ENCODE measurements at regions not wholly inside any gene's neighbourhood (a gene's known extent, or its start where the extent isn't known, plus 50 kb on each side); places are given as distances from the start of the nearest gene placed in this dataset.

- no peaks in the 10 kb centered on the region for H3K27me3 ChIP-seq (ENCODE audit: control insufficient read depth, insufficient read depth, low read length)
- no peak overlapping the region for H3K9ac ChIP-seq (ENCODE audit: low read length)
- H3K4me1 ChIP-seq (ENCODE audit: control insufficient read depth, insufficient read depth, low read length) = no peaks in the 10 kb centered on the region
- H3K4me3 ChIP-seq (ENCODE audit: low read depth, low read length) = no peak overlapping the region
- no peak overlapping the region for H3K27ac ChIP-seq (ENCODE audit: low read depth, low read length)
- H3K9me3 ChIP-seq (ENCODE audit: control insufficient read depth, insufficient read depth, low read depth, low read length) = no peaks in the 10 kb centered on the region
- H3K36me3 ChIP-seq (ENCODE audit: control insufficient read depth, insufficient read depth, low read length) = no peaks in the 10 kb centered on the region
Measured at GRCh38 chr9:105074491-105074890, 146.5 kb upstream of the ABCA1 start.

GRCh38 chr9:105076729-105077128, 148.8 kb upstream of the ABCA1 start:
- no peak overlapping the region for H3K27ac ChIP-seq (ENCODE audit: low read depth, low read length)
- H3K4me3 ChIP-seq (ENCODE audit: low read depth, low read length) = no peak overlapping the region
- H3K27me3 ChIP-seq (ENCODE audit: control insufficient read depth, insufficient read depth, low read length) = no peaks in the 10 kb centered on the region
- no peaks in the 10 kb centered on the region for H3K4me1 ChIP-seq (ENCODE audit: control insufficient read depth, insufficient read depth, low read length)
- H3K9me3 ChIP-seq (ENCODE audit: control insufficient read depth, insufficient read depth, low read depth, low read length) = no peaks in the 10 kb centered on the region
- no peaks in the 10 kb centered on the region for H3K36me3 ChIP-seq (ENCODE audit: control insufficient read depth, insufficient read depth, low read length)
- no peak overlapping the region for H3K9ac ChIP-seq (ENCODE audit: low read length)

GRCh38 chr9:105079457-105079856, 151.5 kb upstream of the ABCA1 start:
- no peak overlapping the region for H3K4me3 ChIP-seq (ENCODE audit: low read depth, low read length)

GRCh38 chr9:105082843-105083242, 154.9 kb upstream of the ABCA1 start:
- no peak overlapping the region for H3K9ac ChIP-seq (ENCODE audit: low read length)
- H3K27me3 ChIP-seq (ENCODE audit: control insufficient read depth, insufficient read depth, low read length) = no peaks in the 10 kb centered on the region
- H3K9me3 ChIP-seq (ENCODE audit: control insufficient read depth, insufficient read depth, low read depth, low read length) = no peaks in the 10 kb centered on the region
- peaks cover 7% of the 10 kb centered on the region; the same call in 1 of the 2 replicates for H3K4me1 ChIP-seq (ENCODE audit: control insufficient read depth, insufficient read depth, low read length)
- H3K36me3 ChIP-seq (ENCODE audit: control insufficient read depth, insufficient read depth, low read length) = no peaks in the 10 kb centered on the region
- H3K27ac ChIP-seq (ENCODE audit: low read depth, low read length) = no peak overlapping the region
- H3K4me3 ChIP-seq (ENCODE audit: low read depth, low read length) = no peak overlapping the region

More at GRCh38 chr9:105079457-105079856, 151.5 kb upstream of the ABCA1 start:
- Histone ChIP-seq H3K36me3 (ENCODE audit: control insufficient read depth, insufficient read depth, low read length) (no peaks in the 10 kb centered on the region), H3K9ac (ENCODE audit: low read length) (no peak overlapping the region), H3K27me3 (ENCODE audit: control insufficient read depth, insufficient read depth, low read length) (no peaks in the 10 kb centered on the region), H3K27ac (ENCODE audit: low read depth, low read length) (no peak overlapping the region), H3K9me3 (ENCODE audit: control insufficient read depth, insufficient read depth, low read depth, low read length) (no peaks in the 10 kb centered on the region), H3K4me1 (ENCODE audit: control insufficient read depth, insufficient read depth, low read length) (peaks cover 7% of the 10 kb centered on the region; the same call in 1 of the 2 replicates)

- H3K27ac ChIP-seq (ENCODE audit: low read depth, low read length) = no peak overlapping the region
- H3K27me3 ChIP-seq (ENCODE audit: control insufficient read depth, insufficient read depth, low read length) = no peaks in the 10 kb centered on the region
- H3K9ac ChIP-seq (ENCODE audit: low read length) = no peak overlapping the region
- peaks cover 7% of the 10 kb centered on the region; the same call in 1 of the 2 replicates for H3K4me1 ChIP-seq (ENCODE audit: control insufficient read depth, insufficient read depth, low read length)
- H3K36me3 ChIP-seq (ENCODE audit: control insufficient read depth, insufficient read depth, low read length) = no peaks in the 10 kb centered on the region
- no peaks in the 10 kb centered on the region for H3K9me3 ChIP-seq (ENCODE audit: control insufficient read depth, insufficient read depth, low read depth, low read length)
- H3K4me3 ChIP-seq (ENCODE audit: low read depth, low read length) = no peak overlapping the region
Measured at GRCh38 chr9:105083256-105083655, 155.3 kb upstream of the ABCA1 start.

GRCh38 chr9:105087910-105088898, 156.2 kb upstream of the SLC44A1 start:
- Histone ChIP-seq H3K9me3 (ENCODE audit: control insufficient read depth, insufficient read depth, low read depth, low read length) (no peaks in the 10 kb centered on the region), H3K36me3 (ENCODE audit: control insufficient read depth, insufficient read depth, low read length) (no peaks in the 10 kb centered on the region), H3K27ac (ENCODE audit: low read depth, low read length) (no peak overlapping the region), H3K9ac (ENCODE audit: low read length) (no peak overlapping the region), H3K27me3 (ENCODE audit: control insufficient read depth, insufficient read depth, low read length) (no peaks in the 10 kb centered on the region), H3K4me1 (ENCODE audit: control insufficient read depth, insufficient read depth, low read length) (no peaks in the 10 kb centered on the region), H3K4me3 (ENCODE audit: low read depth, low read length) (no peak overlapping the region)

- Histone ChIP-seq H3K4me1 (ENCODE audit: control insufficient read depth, insufficient read depth, low read length) (no peaks in the 10 kb centered on the region), H3K9me3 (ENCODE audit: control insufficient read depth, insufficient read depth, low read depth, low read length) (no peaks in the 10 kb centered on the region), H3K27ac (ENCODE audit: low read depth, low read length) (no peak overlapping the region), H3K9ac (ENCODE audit: low read length) (no peak overlapping the region), H3K36me3 (ENCODE audit: control insufficient read depth, insufficient read depth, low read length) (no peaks in the 10 kb centered on the region), H3K27me3 (ENCODE audit: control insufficient read depth, insufficient read depth, low read length) (no peaks in the 10 kb centered on the region), H3K4me3 (ENCODE audit: low read depth, low read length) (no peak overlapping the region)
Measured at GRCh38 chr9:105089874-105090273, 154.6 kb upstream of the SLC44A1 start.

- H3K9me3 ChIP-seq (ENCODE audit: control insufficient read depth, insufficient read depth, low read depth, low read length) = no peaks in the 10 kb centered on the region
- H3K9ac ChIP-seq (ENCODE audit: low read length) = no peak overlapping the region
- H3K36me3 ChIP-seq (ENCODE audit: control insufficient read depth, insufficient read depth, low read length) = no peaks in the 10 kb centered on the region
- no peak overlapping the region for H3K4me3 ChIP-seq (ENCODE audit: low read depth, low read length)
- no peaks in the 10 kb centered on the region for H3K27me3 ChIP-seq (ENCODE audit: control insufficient read depth, insufficient read depth, low read length)
- H3K4me1 ChIP-seq (ENCODE audit: control insufficient read depth, insufficient read depth, low read length) = peaks cover 7% of the 10 kb centered on the region
- no peak overlapping the region for H3K27ac ChIP-seq (ENCODE audit: low read depth, low read length)
Measured at GRCh38 chr9:105091004-105091640, 153.3 kb upstream of the SLC44A1 start.

GRCh38 chr9:105093685-105094084, 150.8 kb upstream of the SLC44A1 start:
- Histone ChIP-seq H3K27ac (ENCODE audit: low read depth, low read length) (no peak overlapping the region), H3K4me3 (ENCODE audit: low read depth, low read length) (no peak overlapping the region), H3K9me3 (ENCODE audit: control insufficient read depth, insufficient read depth, low read depth, low read length) (no peaks in the 10 kb centered on the region), H3K4me1 (ENCODE audit: control insufficient read depth, insufficient read depth, low read length) (peaks cover 7% of the 10 kb centered on the region), H3K27me3 (ENCODE audit: control insufficient read depth, insufficient read depth, low read length) (no peaks in the 10 kb centered on the region), H3K36me3 (ENCODE audit: control insufficient read depth, insufficient read depth, low read length) (no peaks in the 10 kb centered on the region), H3K9ac (ENCODE audit: low read length) (no peak overlapping the region)

GRCh38 chr9:105098370-105098769, 146.1 kb upstream of the SLC44A1 start:
- H3K36me3 ChIP-seq (ENCODE audit: control insufficient read depth, insufficient read depth, low read length) = no peaks in the 10 kb centered on the region
- no peak overlapping the region for H3K4me3 ChIP-seq (ENCODE audit: low read depth, low read length)
- H3K9me3 ChIP-seq (ENCODE audit: control insufficient read depth, insufficient read depth, low read depth, low read length) = no peaks in the 10 kb centered on the region
- H3K27ac ChIP-seq (ENCODE audit: low read depth, low read length) = no peak overlapping the region
- no peaks in the 10 kb centered on the region for H3K27me3 ChIP-seq (ENCODE audit: control insufficient read depth, insufficient read depth, low read length)
- peaks cover 7% of the 10 kb centered on the region for H3K4me1 ChIP-seq (ENCODE audit: control insufficient read depth, insufficient read depth, low read length)
- H3K9ac ChIP-seq (ENCODE audit: low read length) = no peak overlapping the region

- no peak overlapping the region for H3K27ac ChIP-seq (ENCODE audit: low read depth, low read length)
Measured at GRCh38 chr9:105103776-105104175, 140.7 kb upstream of the SLC44A1 start.

More at GRCh38 chr9:105103776-105104175, 140.7 kb upstream of the SLC44A1 start:
- H3K4me3 ChIP-seq (ENCODE audit: low read depth, low read length) = no peak overlapping the region
- H3K9ac ChIP-seq (ENCODE audit: low read length) = no peak overlapping the region
- no peaks in the 10 kb centered on the region for H3K27me3 ChIP-seq (ENCODE audit: control insufficient read depth, insufficient read depth, low read length)
- H3K36me3 ChIP-seq (ENCODE audit: control insufficient read depth, insufficient read depth, low read length) = no peaks in the 10 kb centered on the region
- no peaks in the 10 kb centered on the region for H3K4me1 ChIP-seq (ENCODE audit: control insufficient read depth, insufficient read depth, low read length)
- H3K9me3 ChIP-seq (ENCODE audit: control insufficient read depth, insufficient read depth, low read depth, low read length) = no peaks in the 10 kb centered on the region

Data from HUES6 (cell line).